NCI-H2171 treated with DMSO at 0.1 percent for 48 hours (cell line): ENCODE measurements at regions not wholly inside any gene's neighbourhood (a gene's known extent, or its start where the extent isn't known, plus 50 kb on each side); places are given as distances from the start of the nearest gene placed in this dataset.

ENCODE experiments used
- DNase-seq: peaks from one replicate; lab custom pipeline; 2025; lab: John Stamatoyannopoulos, UW

DNA sequence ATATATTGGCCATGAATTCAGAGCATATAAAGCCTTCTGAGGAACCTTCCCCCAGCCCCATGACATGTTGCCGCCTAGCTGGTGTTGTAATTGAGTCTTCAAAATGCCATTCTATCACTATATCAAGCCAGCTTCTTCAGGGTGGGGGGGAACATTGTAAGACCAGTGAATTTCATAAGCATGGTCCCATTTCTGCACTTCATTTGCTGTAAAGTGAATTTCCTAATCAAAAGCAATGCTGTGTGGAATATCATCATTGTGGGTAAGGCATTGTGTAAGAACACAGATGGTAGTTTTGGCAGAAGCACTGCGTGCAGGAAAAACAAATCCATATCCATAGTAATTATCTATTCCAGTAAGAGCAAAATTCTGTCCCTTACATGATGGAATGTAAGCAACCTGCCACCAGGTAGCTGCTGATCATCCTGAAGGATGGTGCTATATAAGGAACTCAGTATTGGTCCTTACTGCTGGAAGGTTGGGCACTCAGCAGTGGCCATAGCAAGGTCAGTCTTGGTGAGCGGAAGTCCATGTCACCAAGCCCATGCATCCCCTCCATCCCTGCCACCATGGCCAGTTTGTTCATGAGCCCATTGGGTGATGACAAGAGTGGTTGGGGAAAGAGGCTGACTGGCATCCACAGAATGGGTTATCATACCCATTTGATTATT lies 159.4 kb downstream of the COPS8 start:
- DNase-seq = no peak

- DNase-seq = no peak
These were observed 163.4 kb downstream of the COL6A3 start for GRCh38 chr2:237250599-237250998.

GRCh38 chr2:237251986-237252385 lies 162.0 kb downstream of the COL6A3 start:
- DNase-seq = no peak

GRCh38 chr2:237253046-237253702 lies 160.8 kb downstream of the COL6A3 start:
- DNase-seq = no peak

- no peak for DNase-seq
These were observed 159.5 kb downstream of the COL6A3 start for GRCh38 chr2:237254369-237254861.

DNA sequence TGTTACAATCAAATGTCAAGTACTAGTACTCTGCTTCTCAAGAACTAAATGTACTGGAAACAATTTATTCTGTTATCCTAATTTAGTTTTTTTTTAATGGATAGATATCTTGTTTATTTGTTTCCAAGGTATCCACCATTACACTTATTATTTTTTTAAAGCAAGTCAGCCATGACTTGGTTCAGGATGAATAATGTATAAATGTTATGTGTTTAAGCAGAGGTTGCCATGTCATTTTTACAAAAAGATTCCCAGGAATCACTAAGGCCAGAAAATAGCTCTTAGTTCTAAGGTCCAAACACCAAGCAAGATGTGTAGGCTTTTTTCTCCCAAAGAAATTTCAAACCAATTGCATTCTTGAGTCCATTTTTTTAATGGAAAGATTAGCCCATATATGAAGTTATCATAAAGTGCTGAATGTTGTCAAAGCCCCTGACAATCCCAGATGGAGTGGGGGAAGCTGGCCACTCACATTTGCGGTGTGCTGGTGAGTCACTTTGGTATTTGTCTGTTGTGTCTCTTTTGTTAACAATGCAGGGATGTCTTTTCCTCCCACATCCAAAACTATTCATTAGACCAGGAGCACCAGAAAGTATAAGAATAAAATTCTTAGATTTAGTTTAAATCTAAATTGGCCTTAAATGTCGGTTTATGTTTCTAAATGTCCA lies 158.9 kb downstream of the COL6A3 start:
- DNase-seq = no peak

DNA sequence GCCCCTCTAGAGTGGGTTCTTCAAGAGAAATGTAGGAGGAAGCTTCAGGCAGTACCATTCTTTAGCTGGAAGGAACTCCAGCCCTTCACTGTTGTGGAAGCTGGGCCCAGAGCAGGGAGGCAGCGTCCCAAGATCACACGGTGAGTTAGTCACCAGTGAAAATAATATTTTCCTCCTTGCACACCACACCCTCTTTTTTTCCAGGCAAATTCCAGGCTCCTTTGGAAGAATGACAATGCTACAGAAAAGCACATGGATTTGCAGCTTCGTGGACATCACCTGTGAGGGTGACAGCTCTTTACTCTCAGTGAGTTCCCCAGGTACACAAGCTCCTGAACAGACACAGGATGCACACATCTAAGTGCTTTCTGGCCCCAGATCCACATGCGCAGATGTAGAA lies 157.1 kb downstream of the COL6A3 start:
- DNase-seq = no peak

GRCh38 chr2:237257471-237257951 lies 156.5 kb downstream of the COL6A3 start:
- no peak for DNase-seq

GRCh38 chr2:237258116-237258515 lies 155.8 kb downstream of the COL6A3 start:
- no peak for DNase-seq

DNA sequence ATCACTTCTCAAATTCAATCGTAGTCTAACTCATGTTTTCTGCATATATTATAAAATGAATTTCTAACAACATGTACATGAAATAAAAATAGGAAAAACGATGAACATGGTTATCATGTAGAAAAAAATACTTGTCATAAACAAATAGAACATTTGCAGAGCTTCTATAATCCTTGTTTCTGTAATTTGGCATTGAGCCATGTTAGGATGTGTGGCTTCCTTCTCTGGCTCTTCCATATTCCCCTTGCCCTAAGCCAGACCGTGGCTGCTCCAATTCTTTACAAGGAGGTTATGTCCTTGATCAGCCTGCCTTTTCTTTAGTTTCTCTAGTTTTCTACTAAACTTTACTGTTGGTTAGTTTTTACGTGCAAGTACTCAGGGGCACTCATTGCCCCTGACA lies 155.3 kb downstream of the COL6A3 start:
- DNase-seq = no peak

DNA sequence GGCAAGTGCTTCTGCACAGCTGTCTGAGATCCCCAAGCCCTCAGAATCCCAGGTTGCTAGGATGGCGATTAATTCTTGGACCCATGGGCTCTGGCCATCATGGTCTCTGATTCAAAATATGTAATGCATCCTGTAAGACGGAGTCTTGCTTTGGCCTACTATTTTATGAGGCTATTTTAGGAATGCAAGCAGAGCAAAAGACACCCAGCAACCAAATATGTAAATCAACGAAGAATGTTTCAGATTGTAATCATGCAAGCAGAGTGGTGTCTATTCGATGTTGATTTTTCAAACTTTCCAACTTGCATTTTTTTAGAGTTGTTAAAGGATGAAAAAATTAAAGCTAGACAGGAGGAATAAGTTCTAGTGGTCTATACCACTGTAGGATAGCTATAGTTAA lies 154.8 kb downstream of the COL6A3 start:
- DNase-seq = no peak

DNA sequence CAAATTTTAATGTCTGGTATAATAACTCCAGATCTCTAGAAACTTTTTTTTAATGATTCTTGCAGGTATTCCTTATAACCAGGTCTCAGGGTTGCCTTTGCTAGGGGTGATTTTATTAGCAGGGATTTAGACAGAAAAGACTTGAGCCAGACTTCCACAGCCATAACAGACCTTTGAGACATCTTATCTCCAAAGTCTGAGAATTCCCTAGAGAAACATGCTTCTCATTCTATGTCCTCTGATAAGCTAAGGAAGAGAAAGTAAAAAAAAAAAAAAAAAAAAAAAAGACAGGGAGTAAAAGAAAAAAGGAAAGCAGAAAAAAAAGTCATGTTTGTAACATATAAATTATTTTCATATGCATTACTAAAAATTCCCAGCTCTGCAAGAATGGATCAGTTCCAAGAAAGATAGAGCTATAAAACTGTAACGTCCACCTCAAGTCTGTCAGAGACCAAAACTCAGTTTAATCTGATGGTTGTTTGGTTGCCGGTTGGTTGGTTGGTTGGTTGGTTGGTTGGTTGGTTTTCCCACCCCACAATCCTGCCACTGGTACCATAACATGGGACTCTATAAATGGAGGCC lies 153.8 kb downstream of the COL6A3 start:
- DNase-seq = no peak

DNA sequence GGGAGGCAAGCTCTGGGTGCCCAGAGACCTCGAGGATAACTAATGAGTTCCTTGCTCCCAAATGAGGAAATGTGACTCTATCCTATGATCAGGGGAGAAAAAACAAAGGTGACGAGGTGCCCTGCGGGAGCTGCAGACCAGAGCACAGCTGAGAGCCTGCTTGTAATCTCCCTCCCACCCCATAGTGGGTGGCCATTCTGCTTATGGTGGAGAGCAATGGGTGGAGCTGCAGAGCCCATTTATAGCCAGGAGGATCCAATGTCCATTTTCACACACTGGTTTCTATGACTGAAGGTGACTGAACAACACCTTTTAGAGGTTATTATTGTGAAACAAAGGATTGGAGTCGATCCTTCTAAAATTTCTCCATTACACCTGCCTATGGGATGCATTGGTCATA lies 153.3 kb downstream of the COL6A3 start:
- no peak for DNase-seq

DNA sequence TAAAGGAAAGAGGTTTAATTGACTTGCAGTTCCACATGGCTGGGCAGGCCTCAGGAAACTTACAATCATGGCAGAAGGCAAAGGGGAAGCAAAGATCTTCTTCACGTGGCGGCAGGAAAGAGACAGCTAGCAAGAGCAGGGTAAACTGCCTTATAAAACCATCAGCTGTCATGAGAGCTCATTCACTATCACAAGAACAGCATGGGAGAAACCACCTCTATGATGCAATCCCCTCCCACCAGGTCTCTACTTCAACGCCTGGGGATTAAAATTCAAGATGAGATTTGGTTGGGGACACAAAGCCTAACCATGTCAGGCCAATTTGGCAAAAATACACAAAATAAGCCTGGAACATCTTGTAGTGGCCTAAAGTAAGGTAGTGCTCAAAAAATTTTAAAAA lies 152.6 kb downstream of the COL6A3 start:
- DNase-seq = no peak

DNA sequence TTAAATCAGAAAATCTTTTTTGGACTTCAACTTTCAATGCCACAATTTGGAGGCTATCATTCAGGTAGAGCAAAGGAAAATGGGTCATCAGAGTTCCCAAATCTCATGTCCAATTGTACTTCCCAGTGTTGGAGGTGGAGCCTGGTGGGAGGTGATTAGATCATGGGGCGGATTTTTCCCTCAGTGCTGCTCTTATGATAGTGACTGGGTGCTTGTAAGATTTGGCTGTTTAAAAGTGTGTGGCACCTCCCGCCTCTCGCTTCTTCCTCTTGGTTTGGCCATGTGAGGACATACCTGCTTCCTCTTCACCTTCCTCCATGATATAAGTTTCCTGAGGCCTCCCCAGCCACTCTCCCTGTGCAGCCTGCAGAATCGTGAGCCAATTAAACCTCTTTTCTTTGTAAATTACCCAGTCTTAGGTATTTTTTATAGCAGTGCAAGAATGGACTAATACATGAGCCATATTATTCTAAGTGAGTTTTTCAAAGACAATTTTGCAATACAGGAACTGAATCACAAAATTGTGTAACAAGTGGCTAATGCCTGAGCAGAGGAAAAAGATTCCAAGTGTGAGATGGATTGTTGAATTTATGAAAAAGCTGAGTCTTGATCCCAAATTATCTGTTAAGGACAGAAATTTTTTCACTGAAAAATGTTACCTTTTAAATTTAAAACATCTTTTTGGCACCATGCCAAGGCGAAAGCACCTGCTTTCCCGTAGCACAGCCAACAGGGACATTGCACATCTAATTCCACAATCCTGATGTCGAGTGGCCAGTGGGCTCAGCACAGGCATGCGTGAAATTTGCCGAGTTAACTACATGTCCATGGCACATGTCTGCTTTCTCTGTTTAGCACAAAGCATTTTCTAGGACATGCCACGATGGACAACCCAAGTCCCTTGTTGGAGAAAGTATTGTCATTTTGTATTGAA lies 150.9 kb downstream of the COL6A3 start:
- no peak for DNase-seq

- DNase-seq = no peak
These were observed 149.3 kb downstream of the COL6A3 start for GRCh38 chr2:237264480-237265219.

- DNase-seq = no peak
These were observed 145.8 kb downstream of the COL6A3 start for GRCh38 chr2:237268004-237268708.

GRCh38 chr2:237269138-237269875 lies 144.7 kb downstream of the COL6A3 start:
- no peak for DNase-seq

DNA sequence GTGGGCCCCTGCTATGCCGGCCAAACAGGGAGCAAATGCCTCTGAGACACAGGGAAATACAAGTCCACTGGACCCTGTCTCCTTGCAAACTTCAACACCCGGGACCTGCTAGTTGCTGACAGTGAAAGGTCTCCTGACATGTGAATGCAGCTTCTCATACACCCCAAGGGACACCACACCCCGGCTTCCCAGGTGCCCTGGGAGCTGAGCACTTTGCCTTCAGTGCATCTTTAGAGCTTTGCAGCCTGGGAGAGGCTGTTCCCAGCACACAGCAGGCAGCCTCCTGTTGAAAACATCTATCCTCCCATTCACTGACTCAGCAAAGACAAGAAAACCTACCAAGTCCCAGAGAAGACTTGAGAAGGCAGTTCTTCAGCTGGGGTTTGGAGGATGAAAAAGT lies 143.4 kb downstream of the COL6A3 start:
- no peak for DNase-seq
